H9 (cell line): ENCODE measurements at regions not wholly inside any gene's neighbourhood (a gene's known extent, or its start where the extent isn't known, plus 50 kb on each side); places are given as distances from the start of the nearest gene placed in this dataset.

Experiments used
- DNase-seq: peaks from one replicate; pipeline ENCODE4 v3.0.0-alpha.2; 2017
- H2AFZ ChIP-seq: one replicate; pipeline ENCODE4 v1.6.1; 2013; ENCODE audit warnings: mild to moderate bottlenecking, low read length, control low read depth, moderate library complexity
- H2AK5ac ChIP-seq: 2 replicates; pipeline ENCODE4 v1.6.1; 2013; ENCODE audit warnings: low read length, control low read depth, mixed read lengths; ENCODE audit not compliant: insufficient read length
- H2BK120ac ChIP-seq: one replicate; pipeline ENCODE4 v1.6.1; 2013; ENCODE audit warnings: low read depth, mild to moderate bottlenecking, low read length, control low read depth, inconsistent platforms; ENCODE audit not compliant: poor library complexity, severe bottlenecking
- H2BK12ac ChIP-seq: 2 replicates; pipeline ENCODE4 v1.6.1; 2013; ENCODE audit warnings: low read length, control low read depth, mixed read lengths, low read depth; ENCODE audit not compliant: insufficient read length
- H2BK15ac ChIP-seq: 2 replicates; pipeline ENCODE4 v1.6.1; 2013; ENCODE audit warnings: low read depth, low read length, control low read depth
- H2BK20ac ChIP-seq: one replicate; pipeline ENCODE4 v1.6.1; 2013; ENCODE audit warnings: low read depth, mild to moderate bottlenecking, low read length, control low read depth, inconsistent platforms; ENCODE audit not compliant: poor library complexity, severe bottlenecking
- H2BK5ac ChIP-seq: 2 replicates; pipeline ENCODE4 v1.6.1; 2013; ENCODE audit warnings: low read length, control low read depth, mixed read lengths; ENCODE audit not compliant: insufficient read length
- H3K14ac ChIP-seq: 2 replicates; pipeline ENCODE4 v1.6.1; 2013; ENCODE audit warnings: low read length, control low read depth; ENCODE audit not compliant: insufficient read depth
- H3K18ac ChIP-seq: 2 replicates; pipeline ENCODE4 v1.6.1; 2013; ENCODE audit warnings: low read depth, mild to moderate bottlenecking, mixed read lengths, low read length, control low read depth; ENCODE audit not compliant: insufficient read length
- H3K23ac ChIP-seq: 2 replicates; pipeline ENCODE4 v1.6.1; 2013; ENCODE audit warnings: low read length, control low read depth, mixed read lengths, low read depth; ENCODE audit not compliant: insufficient read length
- H3K23me2 ChIP-seq: 2 replicates; pipeline ENCODE4 v1.6.1; 2013; ENCODE audit warnings: low read depth, mild to moderate bottlenecking, mixed read lengths, low read length, control low read depth; ENCODE audit not compliant: insufficient read length, poor library complexity, severe bottlenecking
- H3K27ac ChIP-seq: 2 replicates; pipeline ENCODE4 v1.5.1; 2013; ENCODE audit warnings: low read length, control low read depth, mixed read lengths, low read depth; ENCODE audit not compliant: insufficient read length
- H3K27me3 ChIP-seq: 2 replicates; pipeline ENCODE4 v1.6.1; 2013; ENCODE audit warnings: low read length, control low read depth, inconsistent platforms; ENCODE audit not compliant: insufficient read depth
- H3K4ac ChIP-seq: 2 replicates; pipeline ENCODE4 v1.6.1; 2013; ENCODE audit warnings: low read depth, mild to moderate bottlenecking, control low read depth, inconsistent platforms, low read length, moderate library complexity
- H3K4me1 ChIP-seq: 2 replicates; pipeline ENCODE4 v1.6.1; 2013; ENCODE audit warnings: low read length, control low read depth, inconsistent platforms; ENCODE audit not compliant: insufficient read depth
- H3K4me2 ChIP-seq: 2 replicates; pipeline ENCODE4 v1.6.1; 2013; ENCODE audit warnings: low read length, control low read depth, mixed read lengths; ENCODE audit not compliant: insufficient read length, insufficient read depth
- H3K56ac ChIP-seq: 2 replicates; pipeline ENCODE4 v1.6.1; 2013; ENCODE audit warnings: low read depth, mild to moderate bottlenecking, mixed read lengths, low read length, control low read depth; ENCODE audit not compliant: insufficient read length
- H3K79me1 ChIP-seq: 2 replicates; pipeline ENCODE4 v1.6.1; 2013; ENCODE audit warnings: low read depth, mild to moderate bottlenecking, moderate library complexity, low read length, control low read depth, inconsistent platforms; ENCODE audit not compliant: insufficient read depth, poor library complexity, severe bottlenecking
- H3K79me2 ChIP-seq: 2 replicates; pipeline ENCODE4 v1.6.1; 2013; ENCODE audit warnings: low read length, control low read depth, inconsistent platforms; ENCODE audit not compliant: insufficient read depth
- H3K9ac ChIP-seq: 2 replicates; pipeline ENCODE4 v1.6.1; 2013; ENCODE audit warnings: low read length, control low read depth, mixed read lengths; ENCODE audit not compliant: insufficient read length; ENCODE audit errors: extremely low read depth
- H3K9me3 ChIP-seq: one replicate; pipeline ENCODE4 v1.6.1; 2013; ENCODE audit warnings: low read depth, low read length, inconsistent platforms; ENCODE audit not compliant: control insufficient read depth
- H3T11ph ChIP-seq: one replicate; pipeline ENCODE4 v1.6.1; 2013; ENCODE audit warnings: mild to moderate bottlenecking, low read length, control low read depth, inconsistent platforms
- H4K20me1 ChIP-seq: one replicate; pipeline ENCODE4 v1.6.1; 2013; ENCODE audit not compliant: control insufficient read depth, insufficient read length, insufficient read depth
- H4K5ac ChIP-seq: 2 replicates; pipeline ENCODE4 v1.6.1; 2013; ENCODE audit warnings: low read depth, mild to moderate bottlenecking, mixed read lengths, low read length, control low read depth; ENCODE audit not compliant: insufficient read length
- H4K8ac ChIP-seq: replicated peaks from 2 replicates; pipeline ENCODE4 v1.6.1; 2013; ENCODE audit warnings: low read length, control low read depth, mixed read lengths, low read depth; ENCODE audit not compliant: insufficient read length
- H4K91ac ChIP-seq: 2 replicates; pipeline ENCODE4 v1.6.1; 2013; ENCODE audit warnings: low read depth, mild to moderate bottlenecking, moderate library complexity, mixed read lengths, low read length, control low read depth; ENCODE audit not compliant: insufficient read length
- H3K27ac Mint-ChIP-seq, 3 experiments: 2 replicates in 2 of 3; 3 replicates in 1 of 3; pipeline ENCODE4 v1.8.0; 2020 to 2021; ENCODE audit warnings: mixed read lengths in 3 of 3, mild to moderate bottlenecking in 1 of 3, moderate library complexity in 1 of 3
- H3K27me3 Mint-ChIP-seq: 2 replicates; pipeline ENCODE4 v1.8.0; 2021; ENCODE audit warnings: low read depth, mild to moderate bottlenecking, moderate library complexity, mixed read lengths
- H3K36me3 Mint-ChIP-seq, 3 experiments: 2 replicates in 2 of 3; 3 replicates in 1 of 3; pipeline ENCODE4 v1.8.0; 2020 to 2021; ENCODE audit warnings: low read depth in 3 of 3, mixed read lengths in 3 of 3; ENCODE audit not compliant: insufficient read depth in 1 of 3
- H3K4me1 Mint-ChIP-seq, 2 experiments: 2 replicates each; pipeline ENCODE4 v1.8.0; 2020; ENCODE audit warnings: mixed read lengths in 2 of 2
- H3K4me3 Mint-ChIP-seq, 2 experiments: 2 replicates in 1 of 2; 3 replicates in 1 of 2; pipeline ENCODE4 v1.8.0; 2020 to 2021; ENCODE audit warnings: mild to moderate bottlenecking in 2 of 2, mixed read lengths in 2 of 2, moderate library complexity in 1 of 2
- H3K9me3 Mint-ChIP-seq, 2 experiments: 2 replicates in 1 of 2; 3 replicates in 1 of 2; pipeline ENCODE4 v1.8.0; 2020; ENCODE audit warnings: mild to moderate bottlenecking in 2 of 2, mixed read lengths in 2 of 2, moderate library complexity in 1 of 2
- WGBS: extraction: QIAGEN DNeasy Blood & Tissue Kit; methylation state at CpG from one replicate; pipeline ENCODE4 v1.1.7; 2013; ENCODE audit warnings: missing lambda C conversion rate, low lambda C conversion rate, mixed read lengths; ENCODE audit not compliant: insufficient read length; ENCODE audit errors: extremely low coverage; 5-methylcytosine and 5-hydroxymethylcytosine counted together
- TF ChIP-seq, protein P1 (sequence below): fragments of 200-600 bp; sonication (generic); conservative IDR thresholded peaks from 3 replicates; pipeline ENCODE4 v1.8.0; 2021; ENCODE audit warnings: antibody characterized with exemption, mild to moderate bottlenecking

DNA sequence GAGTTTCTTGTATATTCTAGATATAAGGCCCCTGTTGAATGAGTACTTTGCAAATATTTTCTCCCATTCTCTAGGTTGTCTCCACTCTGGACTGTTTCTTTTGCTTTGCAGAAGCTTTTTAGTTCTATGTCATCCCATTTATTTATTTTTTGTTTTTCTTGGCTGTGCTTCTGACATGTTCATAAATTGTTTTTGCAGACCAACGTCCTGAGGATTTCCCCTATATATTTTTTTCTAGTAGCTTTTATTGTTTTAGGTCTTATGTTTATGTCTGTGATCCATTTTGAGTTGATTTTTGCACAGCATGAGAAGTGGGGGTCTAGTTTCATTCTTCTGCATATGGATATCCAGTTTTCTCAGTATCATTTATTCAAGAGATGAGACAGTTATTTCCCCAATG, 70.4 kb upstream of the BTG1 start:
- peaks cover 0 to 16% (median 0%) of the 10 kb centered on the region in 3 experiments; a peak in 4 of 7 replicates for H3K36me3 Mint-ChIP-seq
- no peak overlapping the region for H4K5ac ChIP-seq
- H3K14ac ChIP-seq = no peak overlapping the region
- H3T11ph ChIP-seq = no peak overlapping the region
- no peak overlapping the region for H4K8ac ChIP-seq
- no peak overlapping the region for H2BK5ac ChIP-seq
- no peak overlapping the region for H3K27ac ChIP-seq
- no peak overlapping the region for H3K4ac ChIP-seq
- no peak overlapping the region for H3K9ac ChIP-seq
- no peak overlapping the region for H2BK120ac ChIP-seq
- H3K4me3 Mint-ChIP-seq = no peak overlapping the region
- no peak overlapping the region for H2BK12ac ChIP-seq
- no peaks in the 10 kb centered on the region for H3K4me1 Mint-ChIP-seq
- H3K79me1 ChIP-seq = no peaks in the 10 kb centered on the region
- H3K18ac ChIP-seq = no peak overlapping the region
- no peak overlapping the region for H3K23ac ChIP-seq
- H3K4me1 ChIP-seq = no peaks in the 10 kb centered on the region
- H3K27ac Mint-ChIP-seq = no peak overlapping the region
- no CpG with 5 or more reads among the region's 1 CpG for WGBS
- H2AFZ ChIP-seq = no peak overlapping the region
- TF ChIP-seq, protein P1, sequence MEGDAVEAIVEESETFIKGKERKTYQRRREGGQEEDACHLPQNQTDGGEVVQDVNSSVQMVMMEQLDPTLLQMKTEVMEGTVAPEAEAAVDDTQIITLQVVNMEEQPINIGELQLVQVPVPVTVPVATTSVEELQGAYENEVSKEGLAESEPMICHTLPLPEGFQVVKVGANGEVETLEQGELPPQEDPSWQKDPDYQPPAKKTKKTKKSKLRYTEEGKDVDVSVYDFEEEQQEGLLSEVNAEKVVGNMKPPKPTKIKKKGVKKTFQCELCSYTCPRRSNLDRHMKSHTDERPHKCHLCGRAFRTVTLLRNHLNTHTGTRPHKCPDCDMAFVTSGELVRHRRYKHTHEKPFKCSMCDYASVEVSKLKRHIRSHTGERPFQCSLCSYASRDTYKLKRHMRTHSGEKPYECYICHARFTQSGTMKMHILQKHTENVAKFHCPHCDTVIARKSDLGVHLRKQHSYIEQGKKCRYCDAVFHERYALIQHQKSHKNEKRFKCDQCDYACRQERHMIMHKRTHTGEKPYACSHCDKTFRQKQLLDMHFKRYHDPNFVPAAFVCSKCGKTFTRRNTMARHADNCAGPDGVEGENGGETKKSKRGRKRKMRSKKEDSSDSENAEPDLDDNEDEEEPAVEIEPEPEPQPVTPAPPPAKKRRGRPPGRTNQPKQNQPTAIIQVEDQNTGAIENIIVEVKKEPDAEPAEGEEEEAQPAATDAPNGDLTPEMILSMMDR = no peak
- H4K91ac ChIP-seq = no peak overlapping the region
- H2BK20ac ChIP-seq = no peak overlapping the region
- no peaks in the 10 kb centered on the region for H3K27me3 ChIP-seq
- H3K27me3 Mint-ChIP-seq = no peaks in the 10 kb centered on the region
- H2AK5ac ChIP-seq = no peak overlapping the region
- no peak overlapping the region for H2BK15ac ChIP-seq
- no peaks in the 10 kb centered on the region for H3K9me3 ChIP-seq
- no peaks in the 10 kb centered on the region for H4K20me1 ChIP-seq
- peaks cover 0 to 4% of the 10 kb centered on the region in 2 experiments; a peak in 2 of 5 replicates for H3K9me3 Mint-ChIP-seq
- H3K79me2 ChIP-seq = no peaks in the 10 kb centered on the region
- no peak overlapping the region for H3K56ac ChIP-seq
- no peaks in the 10 kb centered on the region for H3K23me2 ChIP-seq
- H3K4me2 ChIP-seq = no peak overlapping the region
- DNase-seq = no peak
